HG03520 (cell line): ENCODE measurements at regions not wholly inside any gene's neighbourhood (a gene's known extent, or its start where the extent isn't known, plus 50 kb on each side); places are given as distances from the start of the nearest gene placed in this dataset.

Experiments used
- ATAC-seq: cut with Tn5 transposase; IDR thresholded peaks from one replicate; pipeline ENCODE4 v1.9.1; 2021; ENCODE audit warnings: mild to moderate bottlenecking, moderate library complexity; ENCODE audit not compliant: unreplicated experiment

- ATAC-seq = no peak
These were observed 78.8 kb upstream of the DTNA start for GRCh38 chr18:34631093-34631966.

- no peak for ATAC-seq
These were observed 77.8 kb upstream of the DTNA start for GRCh38 chr18:34632321-34632720.

- ATAC-seq = no peak
These were observed 76.7 kb upstream of the DTNA start for GRCh38 chr18:34633368-34633767.

DNA sequence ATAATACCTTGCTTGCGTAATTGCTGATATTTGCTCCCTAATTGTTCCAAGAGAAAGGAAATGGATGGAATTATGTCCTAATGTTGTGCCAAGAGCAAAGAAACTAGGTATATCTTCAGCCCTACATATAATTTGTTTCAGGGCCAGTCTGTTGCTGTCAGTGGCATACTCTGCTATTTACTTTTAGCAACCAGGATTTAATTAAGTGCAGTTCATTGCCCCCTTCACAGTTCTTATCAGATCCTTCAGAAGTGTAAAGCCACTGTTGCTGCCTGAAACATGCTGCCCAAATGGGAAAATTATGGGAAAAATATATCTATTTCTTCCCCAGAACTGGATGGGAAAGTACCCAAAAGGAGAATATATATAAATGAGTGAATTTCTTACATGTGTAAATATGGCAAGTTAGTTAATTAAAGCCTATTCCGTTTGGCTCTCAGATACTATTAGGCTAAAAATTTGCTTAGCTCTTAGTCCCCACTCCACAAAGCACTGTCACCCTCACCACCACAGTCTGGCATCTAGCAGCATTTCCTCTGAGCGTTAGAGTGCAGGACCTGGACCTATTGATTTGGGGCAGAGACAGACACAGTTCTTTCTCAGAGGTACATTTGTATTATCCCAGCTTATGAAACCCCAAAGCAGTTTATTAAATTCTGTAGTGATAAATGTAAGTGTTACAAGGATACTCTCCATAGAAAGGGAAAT is 72.8 kb upstream of the DTNA start:
- ATAC-seq = no peak

DNA sequence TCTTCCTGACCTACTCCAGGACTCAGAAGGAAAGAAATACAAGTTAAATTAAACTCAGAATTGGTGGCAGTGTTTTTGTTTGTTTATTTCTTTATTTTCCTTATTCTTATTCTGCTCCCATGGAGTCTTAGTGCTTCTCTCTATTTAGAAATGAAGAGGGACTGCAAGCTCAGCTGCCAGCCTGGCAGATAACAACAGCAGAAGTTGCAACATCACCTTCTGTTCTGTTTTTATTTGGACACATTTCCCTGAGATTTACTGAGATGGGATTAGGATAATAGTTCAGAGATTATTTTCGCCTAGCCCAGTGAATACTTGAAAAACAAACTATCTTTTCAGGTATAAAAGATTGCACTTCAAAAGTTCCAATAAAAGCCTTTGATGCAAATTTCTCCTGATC is 70.4 kb upstream of the DTNA start:
- no peak for ATAC-seq

DNA sequence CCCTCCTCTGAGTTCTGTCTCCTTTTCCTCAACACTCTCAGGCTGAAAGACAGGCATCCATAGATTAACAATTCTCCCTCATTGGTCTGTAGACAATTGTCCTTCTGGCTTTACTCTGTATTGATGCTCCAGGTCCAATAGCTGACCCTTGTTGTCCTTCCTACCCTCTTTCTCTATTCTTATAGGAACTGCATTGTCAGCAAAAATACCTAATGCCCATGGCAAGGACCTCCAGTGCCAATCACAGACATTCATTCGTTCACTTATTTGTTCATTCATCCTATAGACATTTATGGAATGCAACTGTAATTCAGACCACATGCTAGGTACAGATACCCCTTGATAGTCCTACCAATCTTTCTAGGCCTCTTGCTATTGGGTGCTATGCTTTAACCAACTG is 69.8 kb upstream of the DTNA start:
- ATAC-seq = no peak

GRCh38 chr18:34643989-34644388 is 66.1 kb upstream of the DTNA start:
- no peak for ATAC-seq

- peak; percentile 90 for ATAC-seq
These were observed 62.8 kb upstream of the DTNA start for GRCh38 chr18:34647251-34647650.

GRCh38 chr18:34648269-34648985 is 61.7 kb upstream of the DTNA start:
- ATAC-seq = no peak

GRCh38 chr18:34649080-34649479 is 61.0 kb upstream of the DTNA start:
- ATAC-seq = no peak

- ATAC-seq = no peak
These were observed 60.0 kb upstream of the DTNA start for GRCh38 chr18:34650121-34650545.

GRCh38 chr18:34651586-34652369 is 58.3 kb upstream of the DTNA start:
- no peak for ATAC-seq

DNA sequence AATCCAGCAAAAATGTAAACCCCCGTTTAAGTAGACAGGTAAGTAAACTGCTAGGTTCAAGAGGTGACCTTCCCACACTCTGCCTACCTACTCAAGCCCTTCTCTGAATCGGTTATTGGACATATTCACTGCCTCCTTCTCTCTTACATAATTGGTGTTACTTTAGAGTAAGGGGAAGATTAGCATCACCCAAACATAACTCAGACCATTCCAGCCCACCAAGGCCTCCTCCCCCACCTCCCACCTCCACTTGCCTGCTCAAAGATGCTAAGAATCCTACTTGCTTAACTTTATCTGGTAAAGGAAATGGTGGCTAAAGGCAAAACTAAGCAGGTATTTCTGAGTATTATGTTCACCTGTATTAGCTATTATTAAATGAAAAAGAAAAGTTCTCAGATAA is 55.0 kb upstream of the DTNA start:
- no peak for ATAC-seq

GRCh38 chr18:34657860-34658500 is 52.1 kb upstream of the DTNA start:
- no peak for ATAC-seq

- ATAC-seq = no peak
These were observed 50.2 kb upstream of the DTNA start for GRCh38 chr18:34659579-34660517.
